Activated CD8-positive, alpha-beta T cell treated with anti-CD3 and anti-CD28 coated beads for 36 hours (primary cell): ENCODE measurements at regions not wholly inside any gene's neighbourhood (a gene's known extent, or its start where the extent isn't known, plus 50 kb on each side); places are given as distances from the start of the nearest gene placed in this dataset.

Source experiments
- ATAC-seq: fragments of 200-7000 bp; cut with Tn5 transposase; one replicate; pipeline ENCODE4 v1.10.0; 2021; ENCODE audit warnings: mild to moderate bottlenecking, moderate library complexity
- CTCF ChIA-PET: fragments of 350-600 bp; sonication (Branson Sonifier 250); formaldehyde crosslinking; loops from one replicate; lab custom pipeline; 2021; ENCODE audit warnings: antibody characterized with exemption; lab: Charles Lee
- POLR2A ChIA-PET: fragments of 350-600 bp; sonication (Branson Sonifier 250); formaldehyde crosslinking; loops from one replicate; lab custom pipeline; 2021; ENCODE audit warnings: antibody characterized with exemption; lab: Charles Lee
- DNase-seq: peaks from one replicate; pipeline ENCODE4 v3.0.0-alpha.2; 2020
- H3K27ac Mint-ChIP-seq: one replicate; pipeline ENCODE4 v1.8.0; 2021; ENCODE audit warnings: mild to moderate bottlenecking, mixed read lengths
- H3K27me3 Mint-ChIP-seq: one replicate; pipeline ENCODE4 v1.8.0; 2021; ENCODE audit warnings: mixed read lengths
- H3K36me3 Mint-ChIP-seq: one replicate; pipeline ENCODE4 v1.8.0; 2021; ENCODE audit warnings: low read depth, mixed read lengths
- H3K4me1 Mint-ChIP-seq: one replicate; pipeline ENCODE4 v1.8.0; 2021; ENCODE audit warnings: low read depth, mixed read lengths
- H3K4me3 Mint-ChIP-seq: one replicate; pipeline ENCODE4 v1.8.0; 2021; ENCODE audit warnings: mild to moderate bottlenecking, moderate library complexity, mixed read lengths
- H3K9me3 Mint-ChIP-seq: one replicate; pipeline ENCODE4 v1.8.0; 2021; ENCODE audit warnings: mixed read lengths
- CTCF ChIP-seq: fragments of 200-600 bp; IDR thresholded peaks from one replicate; pipeline ENCODE4 v1.8.0; 2022; ENCODE audit warnings: antibody characterized with exemption, mild to moderate bottlenecking
- intact Hi-C: fragments of 100-400 bp; cut with micrococcal nuclease; formaldehyde crosslinking; loops from one replicate; pipeline ENCODE4 v1.10.0; 2022

- ChIA-PET CTCF (no interaction called here), POLR2A (no interaction called here)
- peaks cover 13% of the 10 kb centered on the region for H3K4me1 Mint-ChIP-seq
- DNase-seq, result no peak
- H3K36me3 Mint-ChIP-seq, result no peaks in the 10 kb centered on the region
- no peak for TF ChIP-seq CTCF
- ATAC-seq, result no peak
- H3K27me3 Mint-ChIP-seq, result no peaks in the 10 kb centered on the region
- no peak overlapping the region for H3K4me3 Mint-ChIP-seq
- intact Hi-C loops, result no loop called here
- peaks cover 15% of the 10 kb centered on the region for H3K9me3 Mint-ChIP-seq
- no peak overlapping the region for H3K27ac Mint-ChIP-seq
Measured at GRCh38 chr6:21881969-21882465, 288.5 kb downstream of the SOX4 start.

GRCh38 chr6:21883595-21884328 is 290.2 kb downstream of the SOX4 start:
- Mint-ChIP-seq H3K27ac (no peak overlapping the region), H3K4me3 (no peak overlapping the region), H3K9me3 (peaks cover 6% of the 10 kb centered on the region), H3K27me3 (no peaks in the 10 kb centered on the region), H3K4me1 (peaks cover 8% of the 10 kb centered on the region), H3K36me3 (no peaks in the 10 kb centered on the region)
- DNase-seq, result no peak
- ChIA-PET CTCF (no interaction called here), POLR2A (no interaction called here)
- intact Hi-C loops, result no loop called here
- ATAC-seq, result no peak
- no peak for TF ChIP-seq CTCF

- Mint-ChIP-seq H3K4me1 (peaks cover 8% of the 10 kb centered on the region), H3K27me3 (no peaks in the 10 kb centered on the region), H3K9me3 (peaks cover 2% of the 10 kb centered on the region), H3K36me3 (no peaks in the 10 kb centered on the region), H3K4me3 (no peak overlapping the region), H3K27ac (no peak overlapping the region)
- POLR2A ChIA-PET, result no interaction called here
- DNase-seq (no peak), ATAC-seq (no peak)
- intact Hi-C loops, result no loop called here
- CTCF ChIA-PET, result no interaction called here
- no peak for TF ChIP-seq CTCF
Measured at GRCh38 chr6:21885111-21885510, 291.6 kb downstream of the SOX4 start.

- intact Hi-C loops, result no loop called here
- H3K9me3 Mint-ChIP-seq, result peaks cover 2% of the 10 kb centered on the region
- H3K27ac Mint-ChIP-seq, result no peak overlapping the region
- POLR2A ChIA-PET, result no interaction called here
- no peaks in the 10 kb centered on the region for H3K27me3 Mint-ChIP-seq
- CTCF ChIA-PET, result no interaction called here
- ATAC-seq, result no peak
- H3K4me1 Mint-ChIP-seq, result peaks cover 8% of the 10 kb centered on the region
- H3K4me3 Mint-ChIP-seq, result no peak overlapping the region
- no peak for DNase-seq
- TF ChIP-seq CTCF, result no peak
- H3K36me3 Mint-ChIP-seq, result no peaks in the 10 kb centered on the region
Measured at GRCh38 chr6:21885532-21886114, 292.1 kb downstream of the SOX4 start.

GRCh38 chr6:21886542-21887151 is 293.1 kb downstream of the SOX4 start:
- intact Hi-C loops, result no loop called here
- peaks cover 8% of the 10 kb centered on the region for H3K4me1 Mint-ChIP-seq
- H3K27me3 Mint-ChIP-seq, result no peaks in the 10 kb centered on the region
- peaks cover 2% of the 10 kb centered on the region for H3K9me3 Mint-ChIP-seq
- H3K4me3 Mint-ChIP-seq, result no peak overlapping the region
- DNase-seq, result no peak
- H3K36me3 Mint-ChIP-seq, result no peaks in the 10 kb centered on the region
- no peak overlapping the region for H3K27ac Mint-ChIP-seq
- ATAC-seq, result no peak
- TF ChIP-seq CTCF, result no peak
- POLR2A ChIA-PET, result no interaction called here
- CTCF ChIA-PET, result interaction anchor here (1.0 kb wide), 1 partner anchor 22 kb away, joined by 3 read pairs; no protein-coding TSS in a partner anchor
